Thyroid gland (tissue), 4 donors: ENCODE measurements at regions not wholly inside any gene's neighbourhood (a gene's known extent, or its start where the extent isn't known, plus 50 kb on each side); places are given as distances from the start of the nearest gene placed in this dataset.

Experiments
- DNase-seq, 2 donors: peaks; one replicate each; pipeline ENCODE4 v3.0.0-alpha.2; 2019
- H3K27ac ChIP-seq, 3 donors: fragments of 200-600 bp; sonication (generic); 1 replicate in 2 of 3; 2 replicates in 1 of 3; pipeline ENCODE4 v1.5.1; 2016 to 2019; ENCODE audit warnings: mild to moderate bottlenecking in 1 of 3, moderate library complexity in 1 of 3
- H3K27me3 ChIP-seq: fragments of 200-600 bp; sonication (generic); one replicate; pipeline ENCODE4 v1.5.1; 2019
- H3K36me3 ChIP-seq, 2 donors: fragments of 200-600 bp; sonication (generic); one replicate each; pipeline ENCODE4 v1.5.1; 2016 to 2019
- H3K4me1 ChIP-seq, 2 donors: fragments of 200-600 bp; sonication (generic); one replicate each; pipeline ENCODE4 v1.5.1; 2017 to 2019
- H3K4me3 ChIP-seq, 3 donors: fragments of 200-600 bp; sonication (generic); replicated peaks in 1 of 3; 1 replicate in 2 of 3; 2 replicates in 1 of 3; pipeline ENCODE4 v1.5.1; 2016; ENCODE audit warnings: mild to moderate bottlenecking in 1 of 3
- H3K9me3 ChIP-seq: fragments of 200-600 bp; sonication (generic); one replicate; pipeline ENCODE4 v1.5.1; 2017
- CTCF ChIP-seq, 6 experiments: fragments of 200-600 bp in 3 of 6; fragments of 450-650 bp in 3 of 6; sonication (generic) in 3 of 6; IDR thresholded peaks; one replicate each; pipeline ENCODE4 v1.5.1; 2016 to 2019; ENCODE audit warnings: antibody characterized with exemption in 6 of 6, mild to moderate bottlenecking in 2 of 6, inconsistent platforms in 1 of 6, moderate library complexity in 1 of 6
- POLR2A ChIP-seq, 2 donors: fragments of 450-650 bp; IDR thresholded peaks; one replicate each; pipeline ENCODE4 v1.6.1; 2017; ENCODE audit warnings: antibody characterized with exemption in 2 of 2, mild to moderate bottlenecking in 2 of 2, moderate library complexity in 1 of 2
- WGBS, 2 donors: methylation state at CpG; one replicate each; pipeline ENCODE4 v1.1.5; 2017; 5-methylcytosine and 5-hydroxymethylcytosine counted together
- intact Hi-C: fragments of 100-400 bp; cut with DNase I; formaldehyde crosslinking; loops from one replicate; pipeline ENCODE4 v1.15.1; 2023

DNA sequence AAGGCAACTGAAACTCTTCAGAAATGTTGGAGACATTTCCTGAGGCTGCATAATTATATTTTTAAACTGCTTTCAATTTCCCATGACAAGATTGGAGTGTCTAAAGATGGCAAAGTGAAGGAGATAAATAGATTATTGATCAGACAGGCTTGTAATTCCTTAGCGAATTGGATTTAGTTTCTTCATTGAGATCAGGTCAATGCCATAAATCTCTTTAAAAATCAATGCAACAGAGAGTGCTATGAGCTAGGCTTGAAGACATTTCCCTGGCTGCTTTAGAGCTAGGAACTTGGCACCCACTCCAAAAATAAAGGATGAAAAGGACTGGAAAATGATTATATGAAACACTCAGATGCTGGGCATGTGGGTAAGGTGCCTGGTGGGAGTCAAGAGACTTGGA lies 828.4 kb downstream of the TLR4 start:
- TF ChIP-seq CTCF (IDR thresholded peaks at IDR 0.05): no peak
- no peak for TF ChIP-seq POLR2A (IDR thresholded peaks at IDR 0.05)
- H3K27ac ChIP-seq: no peak overlapping the region
- no peak for DNase-seq
- H3K27me3 ChIP-seq: no peaks in the 10 kb centered on the region
- WGBS, 2 donors: 94 to 98% methylated on average over 1 of the region's 1 CpG
- no peaks in the 10 kb centered on the region for H3K9me3 ChIP-seq
- no peaks in the 10 kb centered on the region for H3K4me1 ChIP-seq
- H3K36me3 ChIP-seq: no peaks in the 10 kb centered on the region
- no peak overlapping the region for H3K4me3 ChIP-seq
- intact Hi-C loops: no loop called here

DNA sequence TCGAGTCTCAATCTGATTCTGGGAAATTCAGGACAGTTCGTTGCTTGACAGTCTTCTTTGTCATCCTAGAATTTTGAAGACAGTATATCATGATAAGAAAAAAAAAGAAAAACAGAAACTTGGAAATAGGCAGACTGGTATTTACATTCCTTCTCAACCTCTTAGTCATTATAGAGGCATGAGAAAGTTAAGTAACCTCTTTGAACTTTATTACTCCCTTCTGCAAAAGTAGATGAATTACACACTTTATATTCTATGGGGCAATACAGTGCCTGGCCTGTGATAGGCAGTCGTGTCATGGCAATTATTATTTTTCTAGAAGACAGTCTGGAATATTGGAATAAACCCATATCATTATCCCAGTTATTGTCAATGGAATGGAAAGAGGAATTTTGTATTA lies 828.9 kb downstream of the TLR4 start:
- Histone ChIP-seq H3K4me1 (no peaks in the 10 kb centered on the region), H3K9me3 (no peaks in the 10 kb centered on the region), H3K36me3 (no peaks in the 10 kb centered on the region), H3K27ac (no peak overlapping the region), H3K27me3 (no peaks in the 10 kb centered on the region), H3K4me3 (no peak overlapping the region)
- WGBS, 2 donors: 81 to 83% methylated on average over 3 of the region's 3 CpGs
- intact Hi-C loops: no loop called here
- no peak for DNase-seq
- TF ChIP-seq POLR2A (IDR thresholded peaks at IDR 0.05) (no peak), CTCF (IDR thresholded peaks at IDR 0.05) (no peak)

DNA sequence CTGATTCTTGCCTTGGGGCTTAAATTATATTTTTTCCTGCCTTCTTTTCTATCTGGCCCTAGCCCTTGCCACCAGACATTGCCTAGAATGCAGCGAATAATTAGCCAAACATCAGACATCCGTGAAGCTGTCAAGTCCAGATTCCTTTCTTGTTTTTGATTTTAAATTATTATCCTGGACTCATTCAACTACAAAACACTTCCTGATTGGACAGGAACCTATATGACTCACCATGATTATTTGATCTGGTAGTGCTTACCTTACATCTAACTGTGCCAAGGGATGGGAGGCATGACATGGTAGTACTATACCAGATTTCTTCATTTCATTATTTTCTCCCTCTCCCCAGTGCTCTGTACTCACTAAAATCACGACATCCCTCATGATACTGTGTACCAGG lies 829.6 kb downstream of the TLR4 start:
- intact Hi-C loops: no loop called here
- Histone ChIP-seq H3K27me3 (no peaks in the 10 kb centered on the region), H3K36me3 (no peaks in the 10 kb centered on the region), H3K4me3 (no peak overlapping the region), H3K27ac (no peak overlapping the region), H3K9me3 (no peaks in the 10 kb centered on the region), H3K4me1 (no peaks in the 10 kb centered on the region)
- TF ChIP-seq CTCF (IDR thresholded peaks at IDR 0.05): no peak
- no peak for TF ChIP-seq POLR2A (IDR thresholded peaks at IDR 0.05)
- WGBS, 2 donors: 67% methylated on average over 3 of the region's 3 CpGs
- no peak for DNase-seq

DNA sequence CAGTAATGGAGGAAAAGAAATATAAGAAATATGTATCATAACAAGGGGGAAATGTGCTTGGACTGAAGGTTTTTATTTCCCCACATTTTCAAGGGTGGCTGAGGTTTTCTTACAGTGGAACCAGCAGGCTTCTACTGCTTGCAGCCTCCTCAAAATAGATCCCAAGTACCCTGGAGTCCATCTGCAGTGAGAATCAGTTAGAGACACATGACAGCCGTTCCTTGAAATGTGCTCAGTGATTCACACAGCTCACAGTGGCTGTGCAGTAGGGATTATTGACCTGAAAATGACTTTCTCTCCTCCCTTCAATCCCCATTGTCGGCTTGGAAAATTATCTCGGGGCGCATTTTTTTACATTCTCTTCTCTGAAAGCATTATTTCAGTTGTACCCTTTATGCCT lies 832.0 kb downstream of the TLR4 start:
- intact Hi-C loops: no loop called here
- no peaks in the 10 kb centered on the region for H3K4me1 ChIP-seq
- no peaks in the 10 kb centered on the region for H3K27me3 ChIP-seq
- H3K9me3 ChIP-seq: no peaks in the 10 kb centered on the region
- no peak overlapping the region for H3K4me3 ChIP-seq
- TF ChIP-seq POLR2A (IDR thresholded peaks at IDR 0.05) (no peak), CTCF (IDR thresholded peaks at IDR 0.05) (no peak)
- WGBS, 2 donors: 70 to 73% methylated on average over 4 of the region's 4 CpGs
- H3K27ac ChIP-seq: no peak overlapping the region
- H3K36me3 ChIP-seq: no peaks in the 10 kb centered on the region
- DNase-seq: no peak

DNA sequence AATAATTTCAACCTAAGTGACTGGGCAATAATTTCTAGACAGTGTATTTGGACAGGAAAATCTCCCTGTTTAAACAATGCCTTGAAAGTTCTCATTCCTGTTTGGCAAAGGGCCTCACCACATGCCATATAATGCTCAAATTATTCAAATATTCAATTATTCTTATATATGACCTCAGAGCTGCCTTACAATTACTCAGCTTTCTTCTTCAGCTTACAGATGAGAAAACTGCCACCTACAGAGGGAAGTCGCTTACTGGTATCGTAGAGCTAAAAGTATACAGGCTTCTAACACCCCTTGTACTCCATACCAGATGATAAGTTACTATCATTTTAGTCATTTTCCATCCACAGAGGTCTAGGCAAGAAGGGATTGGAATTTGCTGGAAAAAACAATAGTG lies 830.3 kb downstream of the BRINP1 start:
- H3K36me3 ChIP-seq: no peaks in the 10 kb centered on the region
- H3K27me3 ChIP-seq: no peaks in the 10 kb centered on the region
- H3K9me3 ChIP-seq: no peaks in the 10 kb centered on the region
- no peaks in the 10 kb centered on the region for H3K4me1 ChIP-seq
- no peak overlapping the region for H3K27ac ChIP-seq
- H3K4me3 ChIP-seq: no peak overlapping the region
- TF ChIP-seq POLR2A (IDR thresholded peaks at IDR 0.05) (no peak), CTCF (IDR thresholded peaks at IDR 0.05) (no peak)
- intact Hi-C loops: no loop called here
- DNase-seq: no peak
- 86 to 88% methylated on average over 2 of the region's 2 CpGs for WGBS, 2 donors
